OCI-LY1 (cell line): ENCODE measurements at regions not wholly inside any gene's neighbourhood (a gene's known extent, or its start where the extent isn't known, plus 50 kb on each side); places are given as distances from the start of the nearest gene placed in this dataset.

Experiments
- H2AFZ ChIP-seq: fragments of 200-600 bp; sonication (generic), shearing (Covaris generic); 2 replicates; pipeline ENCODE4 v1.6.0; 2014; ENCODE audit warnings: antibody characterized with exemption, mild to moderate bottlenecking, low read length
- H3F3A ChIP-seq: fragments of 200-600 bp; sonication (generic), shearing (Covaris generic); 2 replicates; pipeline ENCODE4 v1.6.0; 2014; ENCODE audit warnings: mild to moderate bottlenecking, antibody characterized with exemption, low read length, moderate library complexity; ENCODE audit not compliant: insufficient read depth
- H3K27ac ChIP-seq: fragments of 200-600 bp; sonication (generic); 2 replicates; pipeline ENCODE4 v1.5.1; 2014; ENCODE audit warnings: low read length, mixed run types, mild to moderate bottlenecking, low read depth; ENCODE audit not compliant: poor library complexity, severe bottlenecking
- H3K27me3 ChIP-seq: fragments of 200-600 bp; sonication (generic); 2 replicates; pipeline ENCODE4 v1.6.0; 2014; ENCODE audit warnings: antibody characterized with exemption, mild to moderate bottlenecking, low read length, moderate library complexity; ENCODE audit not compliant: insufficient read depth
- H3K36me3 ChIP-seq: fragments of 200-600 bp; sonication (generic); 2 replicates; pipeline ENCODE4 v1.6.1; 2014; ENCODE audit warnings: mild to moderate bottlenecking, antibody characterized with exemption, low read length, moderate library complexity, mixed read lengths; ENCODE audit not compliant: insufficient read depth
- H3K4me1 ChIP-seq: fragments of 200-600 bp; sonication (generic); 2 replicates; pipeline ENCODE4 v1.5.1; 2014; ENCODE audit warnings: mild to moderate bottlenecking, low read length, moderate library complexity; ENCODE audit not compliant: insufficient read depth, severe bottlenecking
- H3K4me2 ChIP-seq: fragments of 200-600 bp; sonication (generic), shearing (Covaris generic); 2 replicates; pipeline ENCODE4 v1.6.1; 2014; ENCODE audit warnings: low read length
- H3K4me3 ChIP-seq: fragments of 200-600 bp; sonication (generic); 2 replicates; pipeline ENCODE4 v1.5.1; 2014; ENCODE audit warnings: low read length, low read depth, mild to moderate bottlenecking, mixed read lengths; ENCODE audit not compliant: poor library complexity, severe bottlenecking
- H3K79me2 ChIP-seq: fragments of 200-600 bp; shearing (Covaris generic); 2 replicates; pipeline ENCODE4 v1.6.1; 2016; ENCODE audit warnings: mixed run types, low read length, mixed read lengths; ENCODE audit not compliant: insufficient read depth
- H3K9ac ChIP-seq: fragments of 200-600 bp; sonication (generic), shearing (Covaris generic); 2 replicates; pipeline ENCODE4 v1.6.1; 2014; ENCODE audit warnings: mild to moderate bottlenecking, low read length, mixed read lengths
- H3K9me2 ChIP-seq: fragments of 200-600 bp; sonication (generic), shearing (Covaris generic); 2 replicates; pipeline ENCODE4 v1.6.1; 2014; ENCODE audit warnings: low read depth, mild to moderate bottlenecking, low read length, mixed read lengths
- H3K9me3 ChIP-seq: fragments of 200-600 bp; shearing (Covaris generic); 2 replicates; pipeline ENCODE4 v1.6.1; 2014; ENCODE audit warnings: low read length, mixed read lengths
- H4K20me1 ChIP-seq: fragments of 200-600 bp; sonication (generic), shearing (Covaris generic); 2 replicates; pipeline ENCODE4 v1.6.0; 2016; ENCODE audit warnings: mild to moderate bottlenecking, low read length; ENCODE audit not compliant: insufficient read depth
- EZH2 ChIP-seq: fragments of 200-600 bp; sonication (generic), shearing (Covaris generic); IDR thresholded peaks from 2 replicates; pipeline ENCODE4 v1.8.0; 2017; ENCODE audit warnings: borderline replicate concordance, mixed run types, mild to moderate bottlenecking, antibody characterized with exemption, low read length, moderate library complexity, mixed read lengths
- TF ChIP-seq, protein P1 (sequence below): fragments of 200-600 bp; sonication (generic), shearing (Covaris generic); IDR thresholded peaks from 2 replicates; pipeline ENCODE4 v1.5.1; 2017; ENCODE audit warnings: mild to moderate bottlenecking, antibody characterized with exemption, low read length, moderate library complexity, mixed read lengths

GRCh38 chr2:188845692-188846091 lies 128.5 kb upstream of the COL3A1 start:
- Histone ChIP-seq H4K20me1 (no peaks in the 10 kb centered on the region), H3K4me3 (no peak overlapping the region), H3K36me3 (no peaks in the 10 kb centered on the region), H3K79me2 (no peaks in the 10 kb centered on the region), H3K4me2 (no peak overlapping the region), H2AFZ (no peak overlapping the region), H3K9me3 (no peaks in the 10 kb centered on the region), H3K4me1 (no peaks in the 10 kb centered on the region), H3K9ac (no peak overlapping the region), H3K9me2 (no peaks in the 10 kb centered on the region), H3K27me3 (no peaks in the 10 kb centered on the region), H3K27ac (no peak overlapping the region), H3F3A (no peaks in the 10 kb centered on the region)
- TF ChIP-seq, protein P1, sequence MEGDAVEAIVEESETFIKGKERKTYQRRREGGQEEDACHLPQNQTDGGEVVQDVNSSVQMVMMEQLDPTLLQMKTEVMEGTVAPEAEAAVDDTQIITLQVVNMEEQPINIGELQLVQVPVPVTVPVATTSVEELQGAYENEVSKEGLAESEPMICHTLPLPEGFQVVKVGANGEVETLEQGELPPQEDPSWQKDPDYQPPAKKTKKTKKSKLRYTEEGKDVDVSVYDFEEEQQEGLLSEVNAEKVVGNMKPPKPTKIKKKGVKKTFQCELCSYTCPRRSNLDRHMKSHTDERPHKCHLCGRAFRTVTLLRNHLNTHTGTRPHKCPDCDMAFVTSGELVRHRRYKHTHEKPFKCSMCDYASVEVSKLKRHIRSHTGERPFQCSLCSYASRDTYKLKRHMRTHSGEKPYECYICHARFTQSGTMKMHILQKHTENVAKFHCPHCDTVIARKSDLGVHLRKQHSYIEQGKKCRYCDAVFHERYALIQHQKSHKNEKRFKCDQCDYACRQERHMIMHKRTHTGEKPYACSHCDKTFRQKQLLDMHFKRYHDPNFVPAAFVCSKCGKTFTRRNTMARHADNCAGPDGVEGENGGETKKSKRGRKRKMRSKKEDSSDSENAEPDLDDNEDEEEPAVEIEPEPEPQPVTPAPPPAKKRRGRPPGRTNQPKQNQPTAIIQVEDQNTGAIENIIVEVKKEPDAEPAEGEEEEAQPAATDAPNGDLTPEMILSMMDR = no peak
- TF ChIP-seq EZH2 = no peak

GRCh38 chr2:188848887-188849435 lies 125.2 kb upstream of the COL3A1 start:
- H2AFZ ChIP-seq = no peak overlapping the region
- no peak overlapping the region for H3K27ac ChIP-seq
- no peaks in the 10 kb centered on the region for H3K36me3 ChIP-seq
- H3K4me1 ChIP-seq = no peaks in the 10 kb centered on the region
- TF ChIP-seq, protein P1 = no peak
- no peak for TF ChIP-seq EZH2
- H3K4me2 ChIP-seq = no peak overlapping the region
- no peaks in the 10 kb centered on the region; the same call in 1 of the 2 replicates for H3K9me2 ChIP-seq
- H3K9ac ChIP-seq = no peak overlapping the region
- no peaks in the 10 kb centered on the region for H3K79me2 ChIP-seq
- H4K20me1 ChIP-seq = no peaks in the 10 kb centered on the region
- no peaks in the 10 kb centered on the region for H3K27me3 ChIP-seq
- no peaks in the 10 kb centered on the region for H3F3A ChIP-seq
- no peaks in the 10 kb centered on the region for H3K9me3 ChIP-seq
- H3K4me3 ChIP-seq = no peak overlapping the region

- H2AFZ ChIP-seq = no peak overlapping the region
- H3K36me3 ChIP-seq = no peaks in the 10 kb centered on the region
- no peak for TF ChIP-seq EZH2
- TF ChIP-seq, protein P1 = no peak
- H3K79me2 ChIP-seq = no peaks in the 10 kb centered on the region
- H3K4me3 ChIP-seq = no peak overlapping the region
- H3K27ac ChIP-seq = no peak overlapping the region
- H3F3A ChIP-seq = no peaks in the 10 kb centered on the region
- no peaks in the 10 kb centered on the region for H3K4me1 ChIP-seq
- H3K9me3 ChIP-seq = no peaks in the 10 kb centered on the region
- H3K9ac ChIP-seq = no peak overlapping the region
- H3K9me2 ChIP-seq = no peaks in the 10 kb centered on the region; the same call in 1 of the 2 replicates
- no peaks in the 10 kb centered on the region for H4K20me1 ChIP-seq
- H3K27me3 ChIP-seq = no peaks in the 10 kb centered on the region
- no peak overlapping the region for H3K4me2 ChIP-seq
Observed at GRCh38 chr2:188850786-188851185, 123.4 kb upstream of the COL3A1 start.
